Mesenchymal stem cell (in vitro differentiated cells and primary cell): ENCODE measurements at regions not wholly inside any gene's neighbourhood (a gene's known extent, or its start where the extent isn't known, plus 50 kb on each side); places are given as distances from the start of the nearest gene placed in this dataset.

ENCODE experiments used
- DNase-seq: peaks from one replicate; pipeline ENCODE4 v3.0.0-alpha.2; 2013
- H2AFZ ChIP-seq: one replicate; pipeline ENCODE4 v1.6.1; 2013; ENCODE audit warnings: low read depth, mild to moderate bottlenecking, control low read depth, inconsistent platforms, low read length, moderate library complexity
- H2AK5ac ChIP-seq: 2 replicates; pipeline ENCODE4 v1.6.1; 2013; ENCODE audit warnings: low read length, moderate library complexity, mild to moderate bottlenecking, inconsistent platforms; ENCODE audit not compliant: severe bottlenecking
- H2BK120ac ChIP-seq: one replicate; pipeline ENCODE4 v1.6.1; 2013; ENCODE audit warnings: low read depth, mild to moderate bottlenecking, inconsistent platforms, low read length, moderate library complexity
- H2BK12ac ChIP-seq, 2 experiments: one replicate each; pipeline ENCODE4 v1.6.1; 2013; ENCODE audit warnings: inconsistent platforms in 2 of 2, low read length in 2 of 2, mild to moderate bottlenecking in 2 of 2, moderate library complexity in 2 of 2, control low read depth in 1 of 2
- H2BK15ac ChIP-seq: one replicate; pipeline ENCODE4 v1.6.1; 2013; ENCODE audit warnings: mild to moderate bottlenecking, low read depth, inconsistent platforms; ENCODE audit not compliant: poor library complexity, severe bottlenecking
- H2BK5ac ChIP-seq: 2 replicates; pipeline ENCODE4 v1.6.1; 2013; ENCODE audit warnings: low read depth, mild to moderate bottlenecking, low read length, control low read depth, inconsistent platforms; ENCODE audit not compliant: poor library complexity, severe bottlenecking
- H3K14ac ChIP-seq, 2 experiments: one replicate each; pipeline ENCODE4 v1.6.1; 2013; ENCODE audit warnings: inconsistent platforms in 2 of 2, low read length in 2 of 2, control low read depth in 1 of 2, mild to moderate bottlenecking in 1 of 2, moderate library complexity in 1 of 2
- H3K18ac ChIP-seq, 2 experiments: one replicate each; pipeline ENCODE4 v1.6.1; 2013; ENCODE audit warnings: inconsistent platforms in 2 of 2, low read length in 2 of 2, control low read depth in 1 of 2, low read depth in 1 of 2, mild to moderate bottlenecking in 1 of 2
- H3K23ac ChIP-seq, 2 experiments: one replicate each; pipeline ENCODE4 v1.6.1; 2013; ENCODE audit warnings: inconsistent platforms in 2 of 2, low read length in 2 of 2, mild to moderate bottlenecking in 2 of 2, moderate library complexity in 2 of 2, control low read depth in 1 of 2
- H3K27ac ChIP-seq: 2 replicates; pipeline ENCODE4 v1.5.1; 2013; ENCODE audit warnings: mild to moderate bottlenecking, moderate library complexity, low read length, control low read depth, inconsistent platforms; ENCODE audit not compliant: poor library complexity, severe bottlenecking
- H3K27me3 ChIP-seq, 2 experiments: 2 replicates each; pipeline versions ENCODE4 v1.6.1 to v1.7.0; 2013; ENCODE audit warnings: low read length in 2 of 2, mild to moderate bottlenecking in 2 of 2, moderate library complexity in 2 of 2, control low read depth in 1 of 2, inconsistent platforms in 1 of 2; ENCODE audit not compliant: control insufficient read depth in 1 of 2, insufficient read depth in 1 of 2
- H3K36me3 ChIP-seq, 2 experiments: 2 replicates each; pipeline versions ENCODE4 v1.6.1 to v1.7.0; 2013; ENCODE audit warnings: low read length in 2 of 2, control low read depth in 1 of 2, inconsistent platforms in 1 of 2, low read depth in 1 of 2, mild to moderate bottlenecking in 1 of 2; ENCODE audit not compliant: insufficient read depth in 2 of 2, control insufficient read depth in 1 of 2
- H3K4ac ChIP-seq, 2 experiments: one replicate each; pipeline ENCODE4 v1.6.1; 2013; ENCODE audit warnings: inconsistent platforms in 2 of 2, low read length in 2 of 2, mild to moderate bottlenecking in 2 of 2, moderate library complexity in 2 of 2, control low read depth in 1 of 2, low read depth in 1 of 2
- H3K4me1 ChIP-seq: 2 replicates; pipeline ENCODE4 v1.6.1; 2013; ENCODE audit warnings: low read depth, low read length, control low read depth; ENCODE audit not compliant: control insufficient read depth, insufficient read depth
- H3K4me2 ChIP-seq: 2 replicates; pipeline ENCODE4 v1.6.1; 2013; ENCODE audit warnings: low read length, mild to moderate bottlenecking, inconsistent platforms; ENCODE audit not compliant: poor library complexity, severe bottlenecking
- H3K4me3 ChIP-seq, 2 experiments: 2 replicates each; pipeline versions ENCODE4 v1.5.1 to v1.7.0; 2013; ENCODE audit warnings: low read length in 2 of 2, mild to moderate bottlenecking in 2 of 2, control low read depth in 1 of 2, low read depth in 1 of 2; ENCODE audit not compliant: insufficient read depth in 1 of 2
- H3K79me1 ChIP-seq: replicated peaks from 2 replicates; pipeline ENCODE4 v1.6.1; 2013; ENCODE audit warnings: mild to moderate bottlenecking, control low read depth, low read length, inconsistent platforms; ENCODE audit not compliant: poor library complexity, severe bottlenecking
- H3K9ac ChIP-seq: 2 replicates; pipeline ENCODE4 v1.7.0; 2013; ENCODE audit warnings: mild to moderate bottlenecking, low read length, moderate library complexity
- H3K9me3 ChIP-seq: 2 replicates; pipeline ENCODE4 v1.7.0; 2013; ENCODE audit warnings: mild to moderate bottlenecking, low read length; ENCODE audit not compliant: control insufficient read depth
- H4K8ac ChIP-seq: one replicate; pipeline ENCODE4 v1.6.1; 2013; ENCODE audit warnings: inconsistent platforms, mild to moderate bottlenecking, low read length, moderate library complexity
- H4K91ac ChIP-seq: one replicate; pipeline ENCODE4 v1.6.1; 2013; ENCODE audit warnings: mild to moderate bottlenecking, low read length, inconsistent platforms
- whole genome bisulfite sequencing: methylation state at CpG from one replicate; pipeline ENCODE4 v1.1.7; 2013; ENCODE audit warnings: mixed read lengths; 5-methylcytosine and 5-hydroxymethylcytosine counted together

DNA sequence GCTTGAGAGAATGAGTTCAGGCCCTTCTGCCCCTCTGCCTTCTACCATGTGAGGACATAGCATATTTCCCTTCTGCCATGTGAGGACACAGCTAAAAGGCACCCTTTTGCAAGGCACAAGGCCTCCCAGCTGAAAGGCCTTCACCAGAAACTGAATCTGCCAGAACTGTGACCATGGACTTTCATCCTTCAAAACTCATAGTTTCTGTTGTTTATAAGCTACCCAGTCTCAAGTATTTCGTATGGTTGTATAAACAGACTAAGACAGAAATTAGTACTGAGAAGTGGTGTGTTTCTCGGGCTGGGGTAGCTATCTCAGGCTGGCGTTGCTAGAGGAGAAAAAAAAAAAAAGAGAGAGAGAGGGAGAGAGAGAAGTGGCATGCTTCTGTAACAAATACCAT lies 368.6 kb downstream of the DMRTA1 start:
- Histone ChIP-seq H3K9me3 (no peaks in the 10 kb centered on the region), H3K14ac (no peak overlapping the region), H2BK12ac (no peak overlapping the region), H2BK15ac (no peak overlapping the region), H2AFZ (no peak overlapping the region), H3K27me3 (no peaks in the 10 kb centered on the region), H3K79me1 (no peaks in the 10 kb centered on the region), H3K18ac (no peak overlapping the region), H3K4me1 (no peaks in the 10 kb centered on the region), H3K27ac (no peak overlapping the region), H4K8ac (no peak overlapping the region), H2BK120ac (no peak overlapping the region), H3K9ac (no peak overlapping the region), H4K91ac (no peak overlapping the region), H2AK5ac (no peak overlapping the region), H3K4me2 (no peak overlapping the region), H3K36me3 (no peaks in the 10 kb centered on the region), H3K23ac (no peak overlapping the region), H3K4me3 (no peak overlapping the region), H3K4ac (no peak overlapping the region), H2BK5ac (no peak overlapping the region)
- no peak for DNase-seq
- 54% methylated on average over 3 of the region's 3 CpGs for WGBS

DNA sequence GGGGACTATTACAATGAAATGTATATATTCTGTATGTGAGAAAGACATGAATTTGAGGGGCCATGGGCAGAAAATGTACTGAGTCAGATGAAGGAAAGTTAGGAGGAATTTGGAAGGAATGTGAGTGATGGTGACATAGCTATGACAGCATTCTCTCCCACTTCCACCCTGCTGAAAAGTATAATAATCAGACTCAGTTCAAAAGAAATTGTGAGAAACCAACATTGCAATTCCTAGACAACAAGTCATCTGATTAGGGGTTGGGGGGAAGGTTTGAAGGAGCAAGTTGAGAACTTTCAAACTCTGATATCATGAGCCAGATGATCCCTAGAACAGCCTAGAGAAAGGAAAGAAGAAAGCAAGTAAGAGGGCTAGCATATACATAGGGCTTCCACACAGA lies 370.6 kb downstream of the DMRTA1 start:
- Histone ChIP-seq H4K8ac (no peak overlapping the region), H4K91ac (no peak overlapping the region), H2BK12ac (no peak overlapping the region), H2BK120ac (no peak overlapping the region), H3K79me1 (no peaks in the 10 kb centered on the region), H3K9me3 (no peaks in the 10 kb centered on the region), H3K27ac (no peak overlapping the region), H3K4ac (no peak overlapping the region), H2BK5ac (no peak overlapping the region), H3K4me3 (no peak overlapping the region), H3K27me3 (no peaks in the 10 kb centered on the region), H3K9ac (no peak overlapping the region), H2AK5ac (no peak overlapping the region), H2AFZ (no peak overlapping the region), H2BK15ac (no peak overlapping the region), H3K14ac (no peak overlapping the region), H3K36me3 (peaks cover 0 to 4% of the 10 kb centered on the region in 2 experiments), H3K18ac (no peak overlapping the region), H3K4me2 (no peak overlapping the region), H3K23ac (no peak overlapping the region), H3K4me1 (no peaks in the 10 kb centered on the region)
- DNase-seq: no peak

DNA sequence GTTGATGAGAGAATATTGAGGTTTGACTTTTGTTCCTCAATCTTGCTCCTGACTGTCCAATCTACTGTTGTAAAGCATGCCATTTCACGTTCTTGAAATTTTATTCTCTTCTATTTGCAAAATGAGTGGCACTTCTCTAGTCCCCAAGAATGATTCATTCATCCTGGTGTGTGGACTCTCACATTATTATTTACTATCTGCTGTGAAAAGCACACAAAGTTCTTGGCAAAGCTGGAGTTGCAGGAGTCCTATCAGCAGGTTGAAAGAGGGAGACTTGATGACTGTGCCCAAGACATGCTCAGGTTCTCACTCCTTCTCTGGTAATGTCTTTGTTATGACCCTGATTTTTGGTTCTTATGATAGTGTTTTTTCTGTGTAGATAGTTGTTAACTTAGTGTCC lies 382.6 kb downstream of the DMRTA1 start:
- Histone ChIP-seq H2BK5ac (no peak overlapping the region), H2AFZ (no peak overlapping the region), H3K27ac (no peak overlapping the region), H3K9ac (no peak overlapping the region), H4K8ac (no peak overlapping the region), H2BK12ac (no peak overlapping the region), H3K27me3 (no peaks in the 10 kb centered on the region), H3K79me1 (no peaks in the 10 kb centered on the region), H2BK120ac (no peak overlapping the region), H3K18ac (no peak overlapping the region), H2BK15ac (no peak overlapping the region), H3K4ac (no peak overlapping the region), H3K4me1 (no peaks in the 10 kb centered on the region), H3K14ac (no peak overlapping the region), H4K91ac (no peak overlapping the region), H3K4me3 (no peak overlapping the region), H3K9me3 (peaks cover 3% of the 10 kb centered on the region), H3K36me3 (peaks cover 0 to 5% of the 10 kb centered on the region in 2 experiments), H3K23ac (no peak overlapping the region), H2AK5ac (no peak overlapping the region), H3K4me2 (no peak overlapping the region)
- no peak for DNase-seq
- WGBS: 100% methylated on average over 1 of the region's 1 CpG

DNA sequence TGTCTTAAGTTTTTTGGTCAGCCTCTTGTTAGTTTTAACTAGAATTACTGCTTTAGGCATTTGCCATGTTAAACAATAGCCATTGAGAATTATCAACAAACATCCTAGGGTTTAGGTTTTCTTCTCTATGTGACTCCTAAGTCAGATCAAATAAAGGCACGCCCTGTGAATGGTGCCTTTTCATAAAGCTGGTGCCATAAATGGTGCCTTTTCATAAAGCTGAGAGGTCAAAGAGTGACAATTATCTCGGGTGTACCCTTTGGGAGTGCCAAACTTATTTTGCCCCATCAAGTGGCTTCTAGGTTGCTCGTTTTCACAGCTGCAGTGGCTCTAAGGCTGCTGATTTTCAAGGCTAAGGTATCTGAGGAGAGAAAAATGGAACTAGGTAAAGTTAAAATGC lies 391.6 kb downstream of the DMRTA1 start:
- no peak overlapping the region for H3K4me2 ChIP-seq
- H2BK120ac ChIP-seq: no peak overlapping the region
- no peak overlapping the region for H3K14ac ChIP-seq
- WGBS: 42% methylated on average over 3 of the region's 3 CpGs
- no peak overlapping the region for H2AK5ac ChIP-seq
- H3K27ac ChIP-seq: no peak overlapping the region
- peaks cover 1% of the 10 kb centered on the region for H3K9me3 ChIP-seq
- H3K36me3 ChIP-seq: no peaks in the 10 kb centered on the region
- H3K9ac ChIP-seq: no peak overlapping the region
- no peak overlapping the region for H4K8ac ChIP-seq
- H3K23ac ChIP-seq: no peak overlapping the region
- no peaks in the 10 kb centered on the region for H3K79me1 ChIP-seq
- no peak for DNase-seq
- H3K4me1 ChIP-seq: no peaks in the 10 kb centered on the region
- H2BK12ac ChIP-seq: no peak overlapping the region
- no peak overlapping the region for H3K4ac ChIP-seq
- no peak overlapping the region for H4K91ac ChIP-seq
- no peak overlapping the region for H2BK5ac ChIP-seq
- H3K4me3 ChIP-seq: no peak overlapping the region
- no peaks in the 10 kb centered on the region for H3K27me3 ChIP-seq
- H2AFZ ChIP-seq: no peak overlapping the region
- H3K18ac ChIP-seq: no peak overlapping the region
- H2BK15ac ChIP-seq: no peak overlapping the region
